ENCODE measurements at regions not wholly inside any gene's neighbourhood (a gene's known extent, or its start where the extent isn't known, plus 50 kb on each side); places are given as distances from the start of the nearest gene placed in this dataset.

- Histone ChIP-seq H3K18ac (ENCODE audit: insufficient read length, low read depth, low read length) (no peak overlapping the region), H3T11ph (ENCODE audit: low read length) (no peak overlapping the region), H2BK5ac (ENCODE audit: insufficient read length, low read length) (no peak overlapping the region), H4K8ac (replicated peaks; ENCODE audit: insufficient read length, low read depth, low read length) (no peak overlapping the region), H3K4me2 (ENCODE audit: insufficient read depth, insufficient read length, low read length) (no peak overlapping the region), H3K79me2 (ENCODE audit: insufficient read depth, low read length) (no peaks in the 10 kb centered on the region), H2AFZ (ENCODE audit: low read length) (no peak overlapping the region), H3K79me1 (ENCODE audit: insufficient read depth, low read depth, low read length, poor library complexity, severe bottlenecking) (no peaks in the 10 kb centered on the region), H3K4me1 (ENCODE audit: insufficient read depth, low read length) (no peaks in the 10 kb centered on the region), H3K4ac (ENCODE audit: low read depth, low read length) (no peak overlapping the region), H3K9ac (ENCODE audit: extremely low read depth, insufficient read length, low read length) (no peak overlapping the region), H2BK12ac (ENCODE audit: insufficient read length, low read depth, low read length) (no peak overlapping the region), H2BK20ac (ENCODE audit: low read depth, low read length, poor library complexity, severe bottlenecking) (no peak overlapping the region), H2AK5ac (ENCODE audit: insufficient read length, low read length) (no peak overlapping the region), H3K23me2 (ENCODE audit: insufficient read length, low read depth, low read length, poor library complexity, severe bottlenecking) (no peaks in the 10 kb centered on the region), H2BK15ac (ENCODE audit: low read depth, low read length) (no peak overlapping the region), H3K27ac (ENCODE audit: insufficient read length, low read depth, low read length) (no peak overlapping the region), H4K20me1 (ENCODE audit: control insufficient read depth, insufficient read depth, insufficient read length) (no peaks in the 10 kb centered on the region), H4K91ac (ENCODE audit: insufficient read length, low read depth, low read length) (no peak overlapping the region), H3K27me3 (ENCODE audit: insufficient read depth, low read length) (no peaks in the 10 kb centered on the region), H4K5ac (ENCODE audit: insufficient read length, low read depth, low read length) (no peak overlapping the region), H2BK120ac (ENCODE audit: low read depth, low read length, poor library complexity, severe bottlenecking) (no peak overlapping the region), H3K23ac (ENCODE audit: insufficient read length, low read depth, low read length) (no peak overlapping the region), H3K14ac (ENCODE audit: insufficient read depth, low read length) (no peak overlapping the region), H3K9me3 (ENCODE audit: control insufficient read depth, low read depth, low read length) (no peaks in the 10 kb centered on the region), H3K56ac (ENCODE audit: insufficient read length, low read depth, low read length) (no peak overlapping the region)
- no peak for TF ChIP-seq CTCF (conservative IDR thresholded peaks at IDR 0.05)
- Mint-ChIP-seq H3K4me3 (no peak overlapping the region), H3K27me3 (ENCODE audit: low read depth) (no peaks in the 10 kb centered on the region; the same call in 1 of the 2 replicates), H3K36me3 (ENCODE audit: insufficient read depth in 1 of 3, low read depth in 3 of 3) (peaks cover 5 to 8% (median 8%) of the 10 kb centered on the region in 3 experiments), H3K4me1 (no peaks in the 10 kb centered on the region), H3K27ac (no peak overlapping the region), H3K9me3 (peaks cover 8% of the 10 kb centered on the region in 2 experiments)
- no peak for DNase-seq
- no CpG with 5 or more reads among the region's 1 CpG for WGBS (ENCODE audit: extremely low coverage, insufficient read length, low lambda C conversion rate)
These were observed 883.0 kb downstream of the TECRL start for GRCh38 chr4:63526251-63526650.

Measured in H9 (cell line).